HEK293T (cell line): ENCODE measurements at regions not wholly inside any gene's neighbourhood (a gene's known extent, or its start where the extent isn't known, plus 50 kb on each side); places are given as distances from the start of the nearest gene placed in this dataset.

ENCODE experiments used
- BHLHE40 ChIP-seq: fragments of 450-650 bp; IDR thresholded peaks from 2 replicates; pipeline ENCODE4 v1.6.1; 2016; ENCODE audit warnings: mild to moderate bottlenecking, moderate library complexity, borderline replicate concordance
- FOXK2 ChIP-seq: fragments of 450-650 bp; IDR thresholded peaks from 2 replicates; pipeline ENCODE4 v1.6.1; 2016; ENCODE audit warnings: mild to moderate bottlenecking
- HDGF ChIP-seq: fragments of 450-650 bp; IDR thresholded peaks from 2 replicates; pipeline ENCODE4 v1.6.1; 2017; ENCODE audit warnings: antibody characterized with exemption, borderline replicate concordance
- TF ChIP-seq, protein P1 (sequence below): fragments of 450-650 bp; IDR thresholded peaks from 2 replicates; pipeline ENCODE4 v1.6.1; 2016

DNA sequence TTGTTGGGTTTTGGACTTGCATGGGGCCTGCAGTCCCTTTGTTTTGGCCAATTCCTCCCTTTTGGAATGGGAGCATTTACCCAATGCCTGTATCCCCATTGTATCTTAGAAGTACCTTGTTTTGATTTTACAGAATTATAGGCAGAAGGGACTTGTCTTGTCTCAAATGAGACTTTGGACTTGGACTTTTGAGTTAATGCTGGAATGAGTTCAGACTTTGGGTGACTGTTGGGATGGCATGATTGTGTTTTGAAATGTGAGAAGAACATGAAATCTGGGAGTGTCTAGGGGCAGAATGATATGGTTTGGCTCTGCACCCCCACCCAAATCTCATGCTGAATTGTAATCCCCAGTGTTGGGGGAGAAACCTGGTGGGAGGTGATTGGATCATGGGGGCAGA is 76.8 kb upstream of the MKI67 start:
- no peak for TF ChIP-seq BHLHE40
- TF ChIP-seq, protein P1, sequence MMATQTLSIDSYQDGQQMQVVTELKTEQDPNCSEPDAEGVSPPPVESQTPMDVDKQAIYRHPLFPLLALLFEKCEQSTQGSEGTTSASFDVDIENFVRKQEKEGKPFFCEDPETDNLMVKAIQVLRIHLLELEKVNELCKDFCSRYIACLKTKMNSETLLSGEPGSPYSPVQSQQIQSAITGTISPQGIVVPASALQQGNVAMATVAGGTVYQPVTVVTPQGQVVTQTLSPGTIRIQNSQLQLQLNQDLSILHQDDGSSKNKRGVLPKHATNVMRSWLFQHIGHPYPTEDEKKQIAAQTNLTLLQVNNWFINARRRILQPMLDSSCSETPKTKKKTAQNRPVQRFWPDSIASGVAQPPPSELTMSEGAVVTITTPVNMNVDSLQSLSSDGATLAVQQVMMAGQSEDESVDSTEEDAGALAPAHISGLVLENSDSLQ: no peak
- no peak for TF ChIP-seq HDGF
- no peak for TF ChIP-seq FOXK2
